NCI-H187 (cell line): ENCODE measurements at regions not wholly inside any gene's neighbourhood (a gene's known extent, or its start where the extent isn't known, plus 50 kb on each side); places are given as distances from the start of the nearest gene placed in this dataset.

ENCODE experiments used
- DNase-seq, 2 experiments: peaks; one replicate each; lab custom pipeline; 2025; lab: John Stamatoyannopoulos, UW

DNA sequence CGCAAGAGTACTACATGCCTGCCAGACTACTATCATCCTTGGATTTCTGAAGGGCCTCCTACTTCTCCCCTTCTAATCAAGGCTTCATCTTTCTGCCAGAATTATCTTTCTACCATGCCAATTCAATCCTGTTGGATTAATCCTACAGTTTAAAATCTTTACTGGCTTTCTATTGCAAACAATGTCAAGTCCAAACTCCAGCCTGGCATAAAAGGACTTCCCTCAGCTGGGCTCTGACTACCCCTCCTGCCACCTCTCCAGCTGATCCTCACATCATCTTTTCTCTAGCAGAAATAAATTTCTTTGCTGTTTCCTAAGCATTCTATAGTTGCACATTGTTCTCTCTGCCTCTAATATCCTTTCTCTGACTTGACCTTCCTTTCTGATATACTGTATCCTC is 119.7 kb upstream of the RAD23B start:
- no peak for DNase-seq

DNA sequence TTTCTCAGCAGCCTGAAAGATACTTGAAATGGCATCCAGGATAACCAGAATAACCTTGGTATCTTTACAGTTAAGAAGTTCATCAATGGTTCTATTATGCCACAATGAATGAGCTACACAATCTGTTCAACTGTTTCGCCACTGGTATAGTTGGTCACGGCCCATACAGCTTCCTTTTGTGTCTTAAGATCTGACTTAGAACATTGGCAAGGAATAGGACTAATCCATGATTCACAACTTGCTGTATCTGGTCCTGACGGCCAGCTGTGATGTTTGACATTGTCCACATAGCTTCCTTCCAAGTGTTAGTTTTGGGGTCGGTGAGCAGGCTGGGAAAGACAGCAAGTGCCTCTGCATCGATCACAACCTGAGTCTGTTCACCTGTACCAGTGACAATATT is 113.3 kb upstream of the RAD23B start:
- DNase-seq, result no peak

DNA sequence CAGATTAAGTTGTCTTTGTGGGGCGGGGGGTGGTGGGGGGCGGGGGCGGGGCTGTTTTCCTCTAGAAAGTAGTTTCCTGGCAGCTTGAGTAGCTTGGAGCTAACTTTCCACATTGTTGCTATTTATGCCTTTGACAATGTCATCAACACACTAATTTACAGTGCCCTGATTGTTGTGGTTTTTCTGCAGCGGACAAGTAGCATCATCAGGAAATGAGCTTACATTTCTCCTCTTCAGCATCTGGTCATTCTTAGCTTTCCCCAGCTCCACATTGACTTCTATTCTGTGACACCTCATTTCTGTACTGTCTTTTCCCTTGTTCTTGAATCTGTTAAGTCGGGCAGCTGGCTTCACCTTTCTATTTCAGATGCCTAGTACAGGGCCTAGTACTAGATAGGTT is 112.3 kb upstream of the RAD23B start:
- DNase-seq, result no peak

DNA sequence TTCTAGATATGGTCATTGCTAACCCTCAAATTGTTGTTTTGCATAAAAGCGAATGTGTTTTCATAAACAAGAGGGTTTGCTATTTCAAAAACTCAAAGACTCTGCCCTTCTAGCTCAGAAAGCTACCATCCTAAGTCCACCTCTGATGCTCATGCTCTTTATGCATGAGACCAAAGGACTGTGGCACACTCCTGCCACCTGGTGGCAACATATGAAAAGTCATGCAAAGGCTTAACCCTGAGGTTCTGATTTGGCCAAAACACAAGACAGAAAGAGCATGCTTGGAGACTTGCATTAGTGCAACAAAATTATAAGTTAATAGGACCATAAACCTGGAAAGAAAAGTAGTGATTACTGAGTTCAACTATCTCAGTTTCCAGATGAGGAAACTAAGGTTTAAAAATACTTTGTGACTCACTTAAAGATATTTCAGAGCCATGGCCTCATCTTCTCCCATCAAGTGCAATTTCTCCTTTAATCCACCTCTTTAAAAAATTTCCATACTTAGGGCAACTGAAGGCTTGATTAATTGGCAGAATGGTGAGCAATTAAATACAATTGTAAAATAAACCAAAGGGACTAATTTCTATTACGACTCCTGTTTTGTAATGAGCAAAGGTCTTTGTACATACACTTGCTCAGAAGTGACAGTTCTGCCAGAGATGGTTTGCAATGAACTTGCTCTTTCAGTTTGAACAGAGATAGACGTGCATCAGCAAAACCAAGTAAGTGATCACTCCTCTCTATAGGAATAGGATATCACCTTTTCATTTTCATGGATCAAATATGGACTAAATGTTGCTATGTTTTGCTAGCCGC is 110.7 kb upstream of the RAD23B start:
- peak; percentile 26 to 49 for DNase-seq

DNA sequence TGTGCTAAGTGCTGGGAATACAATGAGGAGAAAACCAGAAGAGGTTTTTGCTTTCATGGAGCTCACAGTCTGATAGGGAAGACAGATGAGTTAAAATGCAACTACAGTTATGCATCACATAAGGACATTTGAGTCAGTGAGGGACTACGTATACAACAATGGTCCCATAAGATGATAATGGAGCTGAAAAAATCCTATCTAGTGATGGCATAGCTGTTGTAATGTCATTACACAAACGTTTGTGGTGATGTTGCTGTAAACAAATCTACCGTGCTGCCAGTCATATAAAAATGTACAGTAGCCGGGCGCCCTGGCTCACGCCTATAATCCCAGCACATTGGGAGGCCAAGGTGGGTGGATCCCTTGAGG is 110.1 kb upstream of the RAD23B start:
- DNase-seq, result no peak

DNA sequence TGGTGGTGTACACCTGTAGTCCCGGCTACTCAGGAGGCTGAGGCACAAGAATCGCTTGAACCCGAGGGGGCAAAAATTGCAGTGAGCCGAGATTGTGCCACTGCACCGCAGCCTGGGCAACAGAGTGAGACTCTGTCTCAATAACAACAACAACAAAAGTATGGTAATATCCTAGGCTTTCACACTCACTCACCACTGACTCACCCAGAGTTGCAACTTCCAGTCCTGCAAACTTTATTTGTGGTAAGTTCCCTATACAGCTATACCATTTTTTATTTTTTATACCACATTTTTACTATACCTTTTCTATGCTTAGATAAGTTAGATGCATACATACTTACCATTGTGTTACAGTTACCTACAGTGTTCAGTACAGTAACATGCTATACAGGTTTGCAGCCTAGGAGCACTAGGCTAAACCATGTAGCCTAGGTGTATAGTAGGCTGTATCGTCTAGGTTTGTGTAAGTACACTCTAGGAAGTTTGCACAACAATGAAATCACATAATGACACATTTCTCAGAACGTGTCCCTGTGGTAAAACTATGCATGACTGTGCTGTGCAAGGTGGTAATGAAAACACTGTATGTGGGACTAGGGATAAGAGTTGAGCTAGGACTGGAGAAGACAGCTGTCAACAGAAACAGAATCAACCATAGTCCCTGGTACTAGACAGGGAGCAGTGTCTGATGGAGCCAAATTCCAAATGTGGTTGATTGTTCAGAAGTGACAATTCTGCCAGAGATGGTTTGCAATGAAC is 109.5 kb upstream of the RAD23B start:
- no peak for DNase-seq

DNA sequence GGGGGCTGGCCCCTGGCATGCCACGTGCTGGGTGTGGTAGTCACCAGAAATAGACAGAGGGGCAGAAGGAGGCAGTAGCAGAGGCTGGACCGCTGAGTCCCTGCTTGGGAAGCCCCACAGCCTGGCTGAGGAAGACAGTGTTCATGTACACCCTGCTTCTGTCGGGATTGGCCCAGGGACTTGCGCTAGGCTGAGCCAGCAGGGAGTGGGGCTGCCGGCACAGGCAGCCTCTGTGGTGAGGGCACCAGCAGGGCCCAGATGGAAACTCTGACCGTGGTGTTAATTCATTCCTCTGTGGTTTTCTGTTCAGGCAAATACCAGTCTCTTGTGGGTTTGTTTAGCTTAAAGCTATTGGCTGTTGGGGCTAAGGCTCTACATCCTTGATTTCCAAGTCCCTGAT is 108.6 kb upstream of the RAD23B start:
- DNase-seq, result no peak

DNA sequence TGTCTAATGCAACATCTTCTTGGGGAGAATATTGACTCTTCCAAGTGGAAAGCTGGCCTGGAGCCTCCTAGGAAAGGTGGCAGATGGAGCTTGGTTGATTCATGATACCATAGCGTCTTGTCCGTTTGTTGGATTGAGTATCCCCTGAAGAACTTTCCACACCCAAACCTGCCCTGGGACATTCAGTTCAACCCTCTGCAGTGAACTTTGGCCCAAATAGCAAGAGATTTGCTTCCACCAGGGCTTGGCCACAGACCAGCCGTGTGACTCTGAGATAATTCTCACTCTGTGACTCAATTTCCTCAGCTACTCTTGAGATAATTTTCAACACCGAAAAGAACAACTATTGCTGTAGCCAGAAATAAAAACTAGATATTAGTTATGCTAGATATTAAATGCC is 108.0 kb upstream of the RAD23B start:
- DNase-seq, result no peak

DNA sequence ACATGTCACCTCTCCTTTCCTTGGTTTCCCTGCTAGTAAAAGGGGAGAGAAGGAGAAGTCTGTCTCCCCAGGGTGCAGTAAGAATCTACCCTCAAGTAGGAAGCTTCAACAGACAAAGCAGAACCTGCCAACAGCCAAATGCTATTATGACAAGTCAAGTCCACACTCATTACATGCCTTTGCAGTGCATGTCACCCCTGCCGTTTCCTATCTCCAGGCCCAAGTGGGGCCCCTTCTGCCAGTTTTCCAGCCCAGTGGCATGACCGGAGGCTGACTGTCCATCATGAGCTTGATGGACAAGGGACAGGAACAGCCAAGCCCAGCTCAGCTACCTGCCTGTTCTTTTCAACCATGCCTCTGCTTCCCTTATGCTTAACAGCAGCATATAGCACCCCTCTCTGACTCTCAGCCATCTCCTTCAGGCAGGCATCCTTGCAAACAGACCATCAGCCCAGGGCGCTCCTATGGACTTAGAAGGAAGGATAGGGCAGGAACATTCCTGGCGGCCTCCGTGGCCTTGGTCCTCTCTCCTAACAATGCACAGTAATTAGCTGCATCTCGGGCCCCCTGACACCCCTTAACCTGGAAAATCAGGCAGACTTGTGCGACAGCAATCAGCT is 107.2 kb upstream of the RAD23B start:
- DNase-seq, result no peak

DNA sequence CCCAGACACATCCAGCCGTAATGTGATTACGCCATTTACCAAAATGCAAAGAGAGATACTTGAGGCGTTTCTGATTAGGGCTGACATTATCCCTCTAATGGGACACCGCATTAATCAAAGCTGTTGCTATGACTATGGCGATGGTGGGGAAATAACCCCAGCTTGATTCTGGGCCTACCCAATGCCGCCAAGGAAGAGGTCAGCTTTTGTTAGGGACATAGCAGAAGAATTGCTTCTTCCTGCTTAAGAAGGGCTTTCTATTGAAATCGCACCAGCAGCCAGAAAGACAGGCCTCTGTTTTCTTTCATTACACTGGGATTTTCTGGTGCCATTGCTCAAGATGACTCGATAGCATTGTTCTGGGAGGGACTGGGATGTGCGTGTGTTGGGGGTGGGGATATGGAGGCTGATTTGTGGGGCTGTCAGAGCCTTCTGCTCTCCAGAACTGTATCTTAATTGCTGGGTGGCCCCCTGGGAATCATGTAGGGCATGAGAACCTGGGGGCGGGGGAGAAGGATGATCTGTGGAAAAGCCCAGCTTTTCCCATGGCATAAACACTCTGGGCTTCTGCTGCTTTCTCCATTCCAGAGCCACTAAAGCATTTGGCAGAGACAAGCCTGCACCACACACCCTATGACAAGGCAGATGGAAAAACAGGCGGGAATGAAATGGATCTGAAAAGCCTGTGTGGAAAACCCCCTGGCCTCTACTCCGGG is 106.5 kb upstream of the RAD23B start:
- DNase-seq, result no peak

DNA sequence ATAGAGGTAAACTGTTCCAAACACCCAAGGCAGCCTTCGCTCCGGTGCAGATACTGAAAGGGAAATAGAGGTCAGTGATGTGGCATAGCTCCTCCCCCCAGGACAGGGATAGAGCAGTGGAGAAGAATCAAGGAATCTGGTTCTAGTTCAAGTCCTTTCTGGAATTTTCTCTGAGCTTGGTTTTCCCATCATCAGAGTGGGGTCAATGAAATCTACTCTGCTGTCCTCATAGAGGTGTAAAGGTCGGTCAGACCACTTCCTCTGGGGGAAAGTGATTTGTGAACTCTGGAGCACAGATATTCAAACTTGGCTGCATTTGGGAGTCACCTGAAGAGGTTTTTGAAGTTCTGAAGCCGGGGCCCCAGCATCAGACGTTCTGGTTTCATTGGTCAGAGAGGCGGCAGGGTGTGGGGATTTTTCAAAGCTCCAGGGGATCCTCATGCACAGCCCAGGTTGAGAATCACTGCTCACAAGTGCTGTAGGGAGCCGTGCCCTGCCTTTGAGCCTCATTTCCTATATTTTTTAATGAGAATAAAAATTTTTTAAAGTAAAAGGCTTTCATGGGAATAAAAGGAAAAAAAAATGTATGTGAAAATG is 105.7 kb upstream of the RAD23B start:
- DNase-seq, result no peak

DNA sequence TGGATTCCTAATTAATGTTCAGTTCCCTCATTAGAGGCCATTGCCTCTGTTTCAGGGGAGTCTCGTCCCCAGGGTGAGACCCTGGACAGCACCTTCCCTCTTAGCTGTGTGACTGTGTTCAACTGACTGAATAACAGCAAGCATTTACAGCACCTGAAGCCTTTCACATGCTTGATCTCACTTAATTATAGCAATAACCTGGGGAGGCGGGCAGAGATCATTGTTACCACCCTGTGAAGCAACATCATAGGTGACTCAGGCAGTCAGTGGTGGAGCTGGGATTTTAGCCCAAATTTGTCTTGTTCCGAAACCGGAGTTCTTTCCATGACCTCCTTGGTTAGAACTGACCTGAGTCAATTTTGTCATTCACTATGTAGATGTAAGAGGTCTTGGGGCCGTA is 105.2 kb upstream of the RAD23B start:
- no peak for DNase-seq

DNA sequence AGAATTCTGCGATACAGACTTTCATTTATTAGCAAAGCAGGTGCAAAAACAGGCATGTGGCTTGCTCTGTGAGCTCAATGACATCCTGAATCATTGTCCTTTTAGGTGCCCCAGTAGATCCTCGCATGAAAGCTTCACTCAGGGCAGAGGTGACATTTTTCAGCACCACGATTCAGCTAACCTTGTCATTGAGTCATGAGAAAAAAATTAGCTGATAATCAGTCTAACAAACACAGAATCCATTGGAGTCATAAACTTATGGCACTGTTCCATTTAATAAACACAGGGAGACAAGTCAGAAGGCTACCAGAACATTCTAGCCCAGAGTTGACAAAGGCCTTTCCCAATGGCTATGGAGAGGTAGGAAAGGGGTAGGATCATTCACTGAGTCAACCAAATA is 104.8 kb upstream of the RAD23B start:
- no peak for DNase-seq

DNA sequence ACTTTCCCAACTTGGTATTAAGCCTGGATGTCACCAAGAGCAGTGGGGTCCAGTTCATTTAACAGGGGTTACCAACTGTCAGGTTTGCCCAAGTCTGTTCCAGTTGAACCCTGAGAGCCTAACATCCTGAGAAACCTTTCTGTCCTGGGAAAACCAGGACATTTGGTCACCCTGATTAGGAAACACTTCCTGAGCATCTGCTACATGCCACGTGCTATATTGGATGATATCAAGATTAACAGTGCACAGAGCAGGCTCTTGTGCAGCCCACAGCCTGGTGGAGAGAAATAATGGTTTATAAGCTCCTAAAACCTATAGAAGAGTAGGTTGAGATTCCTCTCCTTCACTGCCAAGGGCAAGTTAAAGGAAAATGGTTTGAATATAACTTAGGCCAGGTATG is 102.9 kb upstream of the RAD23B start:
- no peak for DNase-seq

DNA sequence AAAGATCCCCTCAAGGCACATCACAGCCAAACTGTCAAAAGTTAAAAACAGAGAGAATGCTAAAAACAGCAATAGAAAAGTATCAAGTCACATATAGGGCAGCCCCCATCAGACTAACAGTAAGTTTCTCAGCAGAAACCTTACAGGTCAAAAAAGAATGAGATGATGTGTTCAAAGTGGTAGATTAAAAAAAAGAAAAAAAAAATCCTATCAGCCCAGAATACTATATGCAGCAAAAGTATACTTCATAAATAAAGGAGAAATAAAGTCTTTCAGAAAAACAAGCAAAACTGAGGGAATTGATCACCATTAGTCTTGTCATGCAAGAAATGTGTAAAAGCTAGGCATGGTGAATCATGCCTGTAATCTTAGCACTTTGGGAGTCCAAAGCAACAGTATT is 99.9 kb upstream of the RAD23B start:
- DNase-seq, result no peak

DNA sequence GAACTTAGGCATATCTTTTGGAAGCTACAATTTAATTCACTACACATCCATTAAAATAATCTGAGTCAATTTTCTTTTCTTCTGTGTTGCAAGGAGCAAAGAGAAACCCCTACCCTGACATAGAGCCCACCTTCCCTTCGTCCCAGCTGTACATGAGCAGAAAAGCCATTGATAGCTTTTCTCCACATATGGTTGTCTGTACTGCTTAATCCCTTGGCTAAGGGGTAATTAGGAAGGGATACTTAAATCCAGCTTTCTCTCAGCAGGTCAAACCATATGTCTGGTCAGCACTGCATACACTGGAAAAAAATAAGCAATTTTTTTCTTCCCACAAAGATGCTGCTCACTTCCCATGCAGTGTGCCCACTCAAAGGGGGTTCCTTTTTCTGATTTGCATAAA is 94.7 kb upstream of the RAD23B start:
- DNase-seq, result no peak

DNA sequence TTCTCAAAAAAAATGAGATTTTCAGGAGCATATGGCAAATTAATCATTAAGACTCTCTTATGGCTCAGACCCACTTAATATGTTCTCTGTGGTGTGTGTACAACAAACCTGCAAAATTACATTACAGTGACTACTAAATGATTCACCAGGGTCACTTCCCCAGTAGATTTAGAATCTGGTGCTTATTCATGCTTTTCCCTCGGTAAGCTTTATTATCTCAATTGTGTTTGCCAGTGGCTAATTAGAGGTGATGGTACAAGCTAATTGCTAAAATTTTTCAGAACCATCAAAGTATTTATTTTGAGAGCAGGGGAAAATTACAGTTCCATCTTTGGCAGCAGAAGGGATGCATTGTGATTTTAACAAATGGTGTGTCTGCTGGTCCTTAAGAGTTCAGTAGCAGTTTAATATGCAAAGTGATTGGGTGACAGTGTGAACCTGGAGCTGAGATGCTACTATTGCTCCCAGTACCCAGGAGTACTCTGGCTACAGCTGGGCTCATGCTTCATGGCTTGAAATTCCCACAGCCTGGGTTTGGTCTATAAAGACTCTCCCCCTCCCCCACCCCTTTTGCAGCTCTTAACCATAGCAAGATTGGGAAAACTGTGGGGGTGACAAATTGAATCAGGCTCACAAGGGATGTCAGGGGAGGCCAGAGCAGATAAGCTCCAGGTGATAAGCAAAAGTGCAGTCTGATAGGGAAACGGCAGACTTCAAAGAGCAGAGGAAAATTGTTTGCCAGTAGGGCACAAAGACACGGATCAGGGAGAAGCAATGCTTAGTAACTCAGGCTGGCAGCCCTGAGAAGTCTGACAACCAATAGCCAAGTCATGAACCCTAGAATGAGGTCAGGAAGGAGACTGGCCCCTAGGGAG is 92.8 kb upstream of the RAD23B start:
- no peak for DNase-seq

DNA sequence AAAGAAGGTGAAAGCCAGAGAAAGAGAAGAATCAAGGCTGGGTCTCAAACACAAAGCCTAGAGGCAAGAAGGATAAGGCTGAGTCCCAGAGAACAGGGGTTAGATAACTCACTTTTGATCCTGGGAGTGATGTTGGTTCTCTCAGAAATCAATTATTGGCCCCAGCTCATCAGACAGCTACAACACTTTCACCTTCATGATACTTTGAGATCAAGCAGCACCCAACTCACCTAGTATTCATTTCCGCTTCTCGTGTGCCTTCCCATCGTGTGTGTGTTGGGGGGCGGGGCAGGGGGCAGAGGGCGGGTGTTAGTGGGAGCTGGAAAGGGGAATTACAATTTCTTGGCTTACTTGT is 92.2 kb upstream of the RAD23B start:
- DNase-seq, result no peak

DNA sequence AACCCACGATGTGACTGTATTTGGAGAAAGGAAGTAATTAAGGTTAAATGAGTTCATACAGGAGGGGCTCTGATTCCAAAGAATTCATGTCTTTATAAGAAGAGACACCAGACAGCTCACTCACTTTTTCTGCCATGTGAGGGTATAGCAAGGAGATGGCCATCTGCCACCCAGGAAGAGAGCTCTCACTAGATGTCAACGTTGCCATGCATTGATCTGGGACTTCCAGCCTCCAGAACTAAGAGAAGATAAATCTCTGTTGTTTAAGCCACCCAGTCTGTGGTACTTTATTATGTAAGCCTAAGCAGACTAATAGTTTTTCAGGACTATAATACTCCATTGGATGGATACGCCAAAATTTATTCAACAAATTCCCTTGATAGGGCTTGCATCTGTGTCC is 89.8 kb upstream of the RAD23B start:
- no peak for DNase-seq

DNA sequence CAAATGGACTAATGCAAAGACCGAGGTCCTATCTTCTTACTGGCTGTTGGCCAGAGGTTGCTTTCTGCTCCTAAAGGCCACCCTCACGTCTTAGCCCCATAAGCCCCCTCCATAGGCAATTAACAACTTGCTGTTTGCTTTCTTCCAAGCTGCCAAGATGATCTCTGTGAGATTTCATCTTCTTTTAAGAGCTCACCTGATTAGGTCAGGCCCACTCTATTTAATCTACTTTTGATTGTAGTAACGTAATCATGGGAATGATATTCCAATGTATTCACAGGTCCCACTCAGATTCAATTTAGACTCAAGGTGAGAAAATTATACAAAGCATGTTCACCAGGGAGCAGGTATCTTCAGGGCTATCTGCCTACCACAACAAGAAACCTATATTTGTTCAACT is 84.4 kb upstream of the RAD23B start:
- DNase-seq, result no peak

DNA sequence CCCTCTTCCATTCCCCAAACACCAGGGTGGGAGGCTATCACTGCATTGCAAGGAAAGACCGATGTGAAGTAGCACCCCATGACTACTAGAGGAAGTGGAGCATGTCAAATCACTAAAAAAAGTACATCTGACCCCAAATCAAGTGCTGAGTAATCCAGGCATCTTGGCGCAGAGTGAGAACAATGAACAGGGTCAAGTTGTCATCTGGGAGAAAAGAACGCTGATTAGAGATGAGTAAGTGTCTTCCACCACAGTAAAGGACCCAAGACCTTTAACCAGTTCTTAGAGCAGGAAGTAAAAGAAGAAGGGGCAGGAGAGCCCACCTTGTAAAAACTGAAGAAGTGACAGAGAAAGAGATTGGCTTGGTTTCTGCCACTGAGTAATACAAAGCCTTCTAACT is 75.0 kb upstream of the RAD23B start:
- DNase-seq, result no peak
